CD4-positive, alpha-beta memory T cell (primary cell): ENCODE measurements at regions not wholly inside any gene's neighbourhood (a gene's known extent, or its start where the extent isn't known, plus 50 kb on each side); places are given as distances from the start of the nearest gene placed in this dataset.

Source experiments
- CTCF ChIA-PET: fragments of 350-600 bp; sonication (Branson Sonifier 250); formaldehyde crosslinking; loops from one replicate; lab custom pipeline; 2021; ENCODE audit warnings: inconsistent platforms; ENCODE audit not compliant: partially characterized antibody; lab: Charles Lee
- POLR2A ChIA-PET: fragments of 350-600 bp; sonication (Branson Sonifier 250); formaldehyde crosslinking; loops from one replicate; lab custom pipeline; 2021; ENCODE audit not compliant: partially characterized antibody; lab: Charles Lee
- DNase-seq, 5 donors: peaks; one replicate each; pipeline versions ENCODE4 v3.0.0 to v3.0.0-alpha.2; 2020 to 2022; ENCODE audit warnings: mixed read lengths in 1 of 5
- H3K27ac ChIP-seq: one replicate; pipeline ENCODE4 v1.7.0; 2013; ENCODE audit warnings: low read depth, low read length
- H3K27me3 ChIP-seq: 2 replicates; pipeline ENCODE4 v1.7.0; 2013; ENCODE audit warnings: mild to moderate bottlenecking, low read length, moderate library complexity; ENCODE audit not compliant: insufficient read depth
- H3K36me3 ChIP-seq: 2 replicates; pipeline ENCODE4 v1.7.0; 2013; ENCODE audit warnings: mild to moderate bottlenecking, low read length, moderate library complexity; ENCODE audit not compliant: insufficient read depth
- H3K4me1 ChIP-seq: 2 replicates; pipeline ENCODE4 v1.7.0; 2013; ENCODE audit warnings: mild to moderate bottlenecking, low read length, moderate library complexity; ENCODE audit not compliant: insufficient read depth
- H3K4me3 ChIP-seq, 2 donors: one replicate each; pipeline ENCODE4 v1.7.0; 2013; ENCODE audit warnings: low read length in 2 of 2, mild to moderate bottlenecking in 1 of 2
- H3K9me3 ChIP-seq, 2 donors: one replicate each; pipeline ENCODE4 v1.7.0; 2013; ENCODE audit warnings: low read length in 2 of 2, control low read depth in 1 of 2; ENCODE audit not compliant: control insufficient read depth in 1 of 2
- H3K27ac Mint-ChIP-seq, 7 donors: one replicate each; pipeline ENCODE4 v1.8.0; 2020 to 2021; ENCODE audit warnings: mixed read lengths in 7 of 7, mild to moderate bottlenecking in 6 of 7, inconsistent platforms in 3 of 7, moderate library complexity in 3 of 7
- H3K27me3 Mint-ChIP-seq, 2 donors: one replicate each; pipeline ENCODE4 v1.8.0; 2020 to 2021; ENCODE audit warnings: mixed read lengths in 2 of 2
- H3K36me3 Mint-ChIP-seq, 2 donors: one replicate each; pipeline ENCODE4 v1.8.0; 2020 to 2021; ENCODE audit warnings: mixed read lengths in 2 of 2, inconsistent platforms in 1 of 2, mild to moderate bottlenecking in 1 of 2
- H3K4me1 Mint-ChIP-seq, 4 donors: one replicate each; pipeline ENCODE4 v1.8.0; 2020 to 2021; ENCODE audit warnings: mixed read lengths in 4 of 4, mild to moderate bottlenecking in 1 of 4
- H3K4me3 Mint-ChIP-seq, 8 donors: one replicate each; pipeline ENCODE4 v1.8.0; 2020 to 2021; ENCODE audit warnings: mixed read lengths in 8 of 8, mild to moderate bottlenecking in 7 of 8, moderate library complexity in 6 of 8, inconsistent platforms in 3 of 8
- H3K9me3 Mint-ChIP-seq, 8 donors: one replicate each; pipeline ENCODE4 v1.8.0; 2020 to 2021; ENCODE audit warnings: mixed read lengths in 8 of 8, mild to moderate bottlenecking in 5 of 8, inconsistent platforms in 3 of 8, moderate library complexity in 1 of 8
- intact Hi-C: fragments of 100-400 bp; cut with micrococcal nuclease; formaldehyde crosslinking; loops from one replicate; pipeline ENCODE4 v1.15.1; 2023

DNA sequence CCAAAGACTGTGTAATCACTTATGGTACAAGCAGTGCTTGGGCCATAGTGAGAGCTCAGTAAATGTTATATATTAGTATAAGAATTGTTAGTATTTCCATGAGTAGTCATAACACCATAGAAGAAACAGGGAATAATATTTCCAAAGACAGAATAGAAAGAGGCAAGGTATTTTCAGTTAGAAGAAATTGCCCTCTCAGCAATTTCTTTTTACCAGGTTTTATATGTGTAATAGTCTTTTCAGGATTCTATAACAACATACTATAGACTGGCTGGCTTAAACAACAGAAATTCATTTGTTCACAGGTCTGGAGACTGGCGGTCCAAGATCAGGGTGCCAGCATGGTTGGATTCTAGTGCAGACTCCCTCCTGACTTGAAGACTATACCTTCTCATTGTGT lies 485.7 kb downstream of the FOXO1 start:
- H3K4me1 ChIP-seq, result peaks cover 26% of the 10 kb centered on the region
- Mint-ChIP-seq H3K36me3 (no peaks in the 10 kb centered on the region), H3K27me3 (no peaks in the 10 kb centered on the region), H3K9me3 (no peaks in the 10 kb centered on the region), H3K27ac (peak overlapping the region in 1 of 7 donors; percentile 19), H3K4me3 (no peak overlapping the region), H3K4me1 (peaks cover 24 to 61% (median 36%) of the 10 kb centered on the region in 4 donors)
- no peaks in the 10 kb centered on the region for H3K36me3 ChIP-seq
- H3K9me3 ChIP-seq, result no peaks in the 10 kb centered on the region
- ChIA-PET POLR2A (interaction anchor here (1.0 to 5.5 kb wide), 3 partner anchors 8 to 485 kb away, joined by 3 to 36 read pairs (median 12); no protein-coding TSS in a partner anchor), CTCF (interaction anchor here (0.9 to 2.8 kb wide), 4 partner anchors 10 to 43 kb away, joined by 3 to 10 read pairs (median 4); no protein-coding TSS in a partner anchor)
- no peak overlapping the region for H3K4me3 ChIP-seq
- H3K27me3 ChIP-seq, result no peaks in the 10 kb centered on the region
- intact Hi-C loops, result no loop called here
- no peak for DNase-seq
- H3K27ac ChIP-seq, result no peak overlapping the region

DNA sequence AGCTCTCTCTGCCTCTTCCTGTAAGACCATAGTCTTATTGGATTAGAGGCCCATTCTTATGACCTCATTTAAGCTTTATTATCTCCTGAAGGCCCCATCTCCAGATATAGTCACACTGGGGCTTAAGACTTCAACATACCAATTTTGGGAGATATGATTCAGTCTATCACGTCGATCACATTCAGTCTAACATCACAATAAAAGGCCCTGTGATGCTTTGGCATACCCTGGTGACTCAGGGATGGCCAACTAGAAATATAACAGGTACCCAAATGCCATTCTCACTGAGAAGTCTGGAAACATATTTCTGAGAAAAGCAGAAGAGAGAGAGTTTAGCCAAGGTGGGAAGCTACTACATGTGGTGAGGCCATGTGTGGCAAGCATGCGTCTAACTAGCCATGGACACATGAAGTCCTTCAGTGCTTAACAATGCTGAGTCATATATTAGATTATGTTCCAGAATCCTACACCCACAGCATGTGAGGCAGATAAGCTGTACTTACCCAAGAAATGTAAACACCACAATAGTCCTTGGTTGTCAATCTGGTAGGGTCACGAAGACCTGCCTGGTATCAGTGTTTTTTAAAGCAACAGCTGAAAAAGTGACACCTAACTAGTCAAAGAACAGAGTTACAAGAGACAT lies 485.1 kb downstream of the FOXO1 start:
- CTCF ChIA-PET, result interaction anchor here (1.8 to 2.8 kb wide), 2 partner anchors 9 to 44 kb away, joined by 5 to 10 read pairs; no protein-coding TSS in a partner anchor
- Mint-ChIP-seq H3K4me3 (no peak overlapping the region), H3K4me1 (peaks cover 29 to 67% (median 39%) of the 10 kb centered on the region in 4 donors), H3K27ac (peak overlapping the region in 2 of 7 donors; percentile 19 to 52), H3K27me3 (no peaks in the 10 kb centered on the region), H3K36me3 (no peaks in the 10 kb centered on the region), H3K9me3 (no peaks in the 10 kb centered on the region)
- DNase-seq, result no peak
- H3K4me1 ChIP-seq, result peaks cover 32% of the 10 kb centered on the region
- no peaks in the 10 kb centered on the region for H3K27me3 ChIP-seq
- POLR2A ChIA-PET, result interaction anchor here (1.0 to 5.5 kb wide), 3 partner anchors 7 to 484 kb away, joined by 3 to 36 read pairs (median 12); no protein-coding TSS in a partner anchor
- no peaks in the 10 kb centered on the region for H3K9me3 ChIP-seq
- intact Hi-C loops, result no loop called here
- H3K4me3 ChIP-seq, result no peak overlapping the region
- H3K36me3 ChIP-seq, result no peaks in the 10 kb centered on the region
- H3K27ac ChIP-seq, result no peak overlapping the region

DNA sequence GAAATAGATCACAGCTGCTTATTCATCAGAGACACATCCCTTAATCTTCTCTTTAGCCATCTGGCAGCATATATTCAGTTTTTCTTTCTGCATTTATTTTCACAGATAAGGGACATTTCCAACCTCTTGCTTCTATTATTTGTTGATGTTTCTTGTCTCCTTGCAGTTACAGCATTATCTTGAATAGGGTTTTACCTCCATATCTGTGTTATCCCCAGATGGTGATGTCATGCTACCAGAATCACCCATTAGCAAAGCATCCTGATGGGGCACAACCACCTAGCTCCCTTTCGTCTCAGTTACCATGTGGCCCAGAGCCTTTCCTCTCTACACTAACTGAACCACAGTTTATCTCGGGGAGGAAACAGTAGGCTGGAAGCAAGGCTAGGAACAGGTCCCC lies 483.9 kb downstream of the FOXO1 start:
- no peak for DNase-seq
- no peaks in the 10 kb centered on the region for H3K9me3 Mint-ChIP-seq
- H3K4me1 Mint-ChIP-seq, result peaks cover 39 to 74% (median 51%) of the 10 kb centered on the region in 4 donors
- no peak overlapping the region for H3K27ac Mint-ChIP-seq
- H3K4me3 Mint-ChIP-seq, result no peak overlapping the region
- ChIA-PET CTCF (interaction anchor here (0.7 kb wide), 1 partner anchor 16 kb away, joined by 3 read pairs; no protein-coding TSS in a partner anchor), POLR2A (interaction anchor here (1.4 kb wide), 1 partner anchor 25 kb away, joined by 3 read pairs; no protein-coding TSS in a partner anchor)
- H3K36me3 Mint-ChIP-seq, result peaks cover 0 to 3% of the 10 kb centered on the region in 2 donors
- no peaks in the 10 kb centered on the region for H3K27me3 Mint-ChIP-seq
- Histone ChIP-seq H3K4me3 (no peak overlapping the region), H3K9me3 (no peaks in the 10 kb centered on the region), H3K27me3 (no peaks in the 10 kb centered on the region), H3K4me1 (peaks cover 44% of the 10 kb centered on the region), H3K27ac (no peak overlapping the region), H3K36me3 (no peaks in the 10 kb centered on the region)
- intact Hi-C loops, result no loop called here

DNA sequence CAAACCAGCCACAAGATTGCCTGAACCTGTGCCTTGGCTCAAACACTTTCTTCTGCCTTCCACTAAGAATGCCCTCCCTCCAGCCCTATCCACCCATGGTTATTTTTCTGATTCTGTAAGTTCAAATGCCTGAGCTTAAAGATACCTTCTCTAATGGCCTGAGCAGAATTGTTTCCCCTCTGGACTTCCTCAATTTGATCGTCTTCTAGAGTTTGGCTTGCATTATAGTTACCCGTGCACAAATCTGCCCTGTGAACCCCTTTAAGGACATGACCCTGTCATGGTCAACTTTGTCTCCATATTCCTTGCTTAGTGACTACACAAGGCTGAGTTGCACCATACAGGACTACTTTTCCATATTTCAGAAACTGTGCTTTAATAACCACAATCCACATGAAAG lies 481.0 kb downstream of the FOXO1 start:
- intact Hi-C loops, result loop anchor here (5.0 kb wide), 6 partner anchors 38 to 592 kb away; no protein-coding TSS in a partner anchor
- Histone ChIP-seq H3K9me3 (no peaks in the 10 kb centered on the region), H3K4me3 (no peak overlapping the region), H3K36me3 (no peaks in the 10 kb centered on the region), H3K4me1 (peaks cover 66% of the 10 kb centered on the region), H3K27me3 (no peaks in the 10 kb centered on the region), H3K27ac (no peak overlapping the region)
- peaks cover 57 to 81% (median 66%) of the 10 kb centered on the region in 4 donors for H3K4me1 Mint-ChIP-seq
- peaks cover 0 to 3% of the 10 kb centered on the region in 2 donors for H3K36me3 Mint-ChIP-seq
- POLR2A ChIA-PET, result interaction anchor here (0.6 to 2.7 kb wide), 5 partner anchors 9 to 116 kb away, joined by 3 to 10 read pairs (median 4); no protein-coding TSS in a partner anchor
- H3K27me3 Mint-ChIP-seq, result no peaks in the 10 kb centered on the region
- H3K27ac Mint-ChIP-seq, result peak overlapping the region in 5 of 7 donors; percentile 42 to 87 (median 57)
- peak overlapping the region in 4 of 8 donors; percentile 2 to 35 (median 22) for H3K4me3 Mint-ChIP-seq
- CTCF ChIA-PET, result interaction anchor here (0.9 to 3.2 kb wide), 4 partner anchors 21 to 497 kb away, joined by 3 to 24 read pairs (median 6); no protein-coding TSS in a partner anchor
- no peak for DNase-seq
- H3K9me3 Mint-ChIP-seq, result no peaks in the 10 kb centered on the region

DNA sequence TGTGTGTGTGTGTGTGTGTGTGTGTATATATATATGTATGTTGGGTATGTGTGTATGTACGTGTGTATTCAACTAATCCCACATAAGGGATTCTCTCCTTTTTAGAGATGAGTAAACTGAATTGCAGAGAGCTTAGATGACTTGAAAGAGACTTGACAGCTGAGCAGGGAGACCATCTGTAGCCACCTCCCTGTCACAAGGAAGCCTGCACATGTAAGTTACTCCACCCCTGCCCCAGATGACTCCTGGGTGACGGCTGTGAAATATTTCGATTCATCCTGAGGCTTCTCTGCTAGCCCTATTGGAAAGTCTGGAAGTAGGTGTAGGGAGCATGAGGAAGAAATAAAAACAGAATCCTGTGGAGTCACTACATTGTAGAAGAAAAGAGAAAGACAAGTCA lies 480.4 kb downstream of the FOXO1 start:
- H3K4me1 ChIP-seq, result peaks cover 72% of the 10 kb centered on the region
- no peak overlapping the region for H3K27ac ChIP-seq
- POLR2A ChIA-PET, result interaction anchor here (0.9 to 5.2 kb wide), 6 partner anchors 8 to 378 kb away, joined by 3 to 36 read pairs (median 6); no protein-coding TSS in a partner anchor
- Mint-ChIP-seq H3K27ac (peak overlapping the region; percentile 95 to 98 (median 96)), H3K27me3 (no peaks in the 10 kb centered on the region), H3K36me3 (peaks cover 0 to 3% of the 10 kb centered on the region in 2 donors), H3K9me3 (no peaks in the 10 kb centered on the region), H3K4me3 (peak overlapping the region in 7 of 8 donors; percentile 58 to 91 (median 84)), H3K4me1 (peaks cover 63 to 87% (median 72%) of the 10 kb centered on the region in 4 donors)
- no peak overlapping the region for H3K4me3 ChIP-seq
- intact Hi-C loops, result loop anchor here (2.0 to 5.0 kb wide), 8 partner anchors 39 to 591 kb away; no protein-coding TSS in a partner anchor
- no peaks in the 10 kb centered on the region for H3K27me3 ChIP-seq
- DNase-seq, result no peak
- H3K9me3 ChIP-seq, result no peaks in the 10 kb centered on the region
- CTCF ChIA-PET, result interaction anchor here (0.9 to 3.2 kb wide), 4 partner anchors 17 to 117 kb away, joined by 3 to 24 read pairs (median 3); no protein-coding TSS in a partner anchor
- H3K36me3 ChIP-seq, result no peaks in the 10 kb centered on the region

DNA sequence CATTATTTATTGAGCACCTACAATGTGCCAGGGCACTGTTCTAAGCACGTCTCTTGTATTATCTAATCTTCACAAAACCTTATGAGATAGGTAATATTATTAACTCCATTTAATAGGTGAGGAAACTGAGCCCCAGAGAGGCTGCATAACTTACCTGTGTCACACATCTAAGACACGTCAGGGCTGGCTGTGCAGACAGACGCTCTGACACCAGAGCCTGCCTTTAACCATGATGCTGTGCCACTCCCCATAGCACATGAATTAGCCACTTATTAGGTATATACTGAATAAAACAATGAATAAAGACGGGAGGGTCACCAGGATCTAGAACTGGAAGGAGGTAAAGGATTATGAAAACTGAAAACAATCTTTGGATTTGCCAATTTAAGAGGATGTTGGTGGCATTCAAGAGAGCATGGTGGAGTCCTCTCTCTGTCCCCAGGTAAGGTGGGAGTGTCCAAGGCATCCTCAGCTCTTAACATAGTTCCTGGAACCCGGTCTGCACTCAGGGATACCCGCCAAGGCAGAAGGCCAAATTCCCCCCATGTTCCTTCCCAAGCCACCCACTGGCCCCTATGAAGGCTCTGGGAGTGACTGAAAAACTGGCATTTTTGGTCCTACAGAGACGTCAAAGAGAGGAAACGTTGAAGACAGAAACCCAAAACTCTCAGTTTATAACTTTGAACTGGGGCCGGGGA lies 479.7 kb downstream of the FOXO1 start:
- Histone ChIP-seq H3K36me3 (no peaks in the 10 kb centered on the region), H3K27me3 (no peaks in the 10 kb centered on the region), H3K4me1 (peaks cover 79% of the 10 kb centered on the region), H3K9me3 (no peaks in the 10 kb centered on the region), H3K4me3 (peak overlapping the region in 1 of 2 donors; percentile 12), H3K27ac (peak overlapping the region; percentile 42)
- H3K27me3 Mint-ChIP-seq, result no peaks in the 10 kb centered on the region
- peaks cover 70 to 90% (median 80%) of the 10 kb centered on the region in 4 donors for H3K4me1 Mint-ChIP-seq
- POLR2A ChIA-PET, result interaction anchor here (0.6 to 5.2 kb wide), 38 partner anchors 8 to 496 kb away, joined by 3 to 40 read pairs (median 4); no protein-coding TSS in a partner anchor
- H3K4me3 Mint-ChIP-seq, result peak overlapping the region in 7 of 8 donors; percentile 82 to 91 (median 85)
- CTCF ChIA-PET, result interaction anchor here (0.8 to 3.2 kb wide), 19 partner anchors 9 to 591 kb away, joined by 3 to 24 read pairs (median 4); no protein-coding TSS in a partner anchor
- no peaks in the 10 kb centered on the region for H3K9me3 Mint-ChIP-seq
- intact Hi-C loops, result loop anchor here (1.0 to 5.0 kb wide), 14 partner anchors 20 to 591 kb away; partner anchors contain the start of gene FOXO1
- H3K27ac Mint-ChIP-seq, result peak overlapping the region; percentile 95 to 98 (median 96)
- H3K36me3 Mint-ChIP-seq, result peaks cover 0 to 3% of the 10 kb centered on the region in 2 donors
- DNase-seq, result no peak
